ENCODE measurements at regions not wholly inside any gene's neighbourhood (a gene's known extent, or its start where the extent isn't known, plus 50 kb on each side); places are given as distances from the start of the nearest gene placed in this dataset.

DNA sequence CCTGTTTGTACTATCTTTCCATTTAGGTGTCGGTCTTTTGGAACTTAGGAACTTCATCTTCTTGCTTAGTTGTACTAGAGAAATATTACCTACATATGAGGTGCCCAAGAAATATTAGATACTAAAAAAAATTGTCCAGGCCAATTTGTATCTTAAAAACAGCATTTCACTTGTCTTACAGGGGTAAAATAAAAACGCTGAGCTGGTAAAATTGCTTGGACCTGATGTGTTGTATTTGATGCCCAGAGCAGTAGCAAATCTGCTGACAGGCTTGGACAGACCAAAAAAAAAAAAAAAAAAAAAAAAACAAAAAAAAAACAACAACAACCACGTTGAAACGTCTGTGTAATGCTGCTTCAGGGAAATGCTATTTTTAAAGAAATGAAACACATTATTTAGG, 150.4 kb upstream of the ARX start:
- no peak for DNase-seq
- intact Hi-C loops (cut with micrococcal nuclease): no loop called here
- Histone ChIP-seq H3K4me1 (no peaks in the 10 kb centered on the region), H3K36me3 (no peaks in the 10 kb centered on the region), H3K27ac (replicated peaks) (no peak overlapping the region), H3K27me3 (ENCODE audit: low read depth) (no peaks in the 10 kb centered on the region), H3K9me3 (replicated peaks) (no peaks in the 10 kb centered on the region), H3K4me3 (no peak overlapping the region)
- TF ChIP-seq, protein P1, sequence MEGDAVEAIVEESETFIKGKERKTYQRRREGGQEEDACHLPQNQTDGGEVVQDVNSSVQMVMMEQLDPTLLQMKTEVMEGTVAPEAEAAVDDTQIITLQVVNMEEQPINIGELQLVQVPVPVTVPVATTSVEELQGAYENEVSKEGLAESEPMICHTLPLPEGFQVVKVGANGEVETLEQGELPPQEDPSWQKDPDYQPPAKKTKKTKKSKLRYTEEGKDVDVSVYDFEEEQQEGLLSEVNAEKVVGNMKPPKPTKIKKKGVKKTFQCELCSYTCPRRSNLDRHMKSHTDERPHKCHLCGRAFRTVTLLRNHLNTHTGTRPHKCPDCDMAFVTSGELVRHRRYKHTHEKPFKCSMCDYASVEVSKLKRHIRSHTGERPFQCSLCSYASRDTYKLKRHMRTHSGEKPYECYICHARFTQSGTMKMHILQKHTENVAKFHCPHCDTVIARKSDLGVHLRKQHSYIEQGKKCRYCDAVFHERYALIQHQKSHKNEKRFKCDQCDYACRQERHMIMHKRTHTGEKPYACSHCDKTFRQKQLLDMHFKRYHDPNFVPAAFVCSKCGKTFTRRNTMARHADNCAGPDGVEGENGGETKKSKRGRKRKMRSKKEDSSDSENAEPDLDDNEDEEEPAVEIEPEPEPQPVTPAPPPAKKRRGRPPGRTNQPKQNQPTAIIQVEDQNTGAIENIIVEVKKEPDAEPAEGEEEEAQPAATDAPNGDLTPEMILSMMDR (IDR thresholded peaks at IDR 0.05; ENCODE audit: borderline replicate concordance): no peak

DNA sequence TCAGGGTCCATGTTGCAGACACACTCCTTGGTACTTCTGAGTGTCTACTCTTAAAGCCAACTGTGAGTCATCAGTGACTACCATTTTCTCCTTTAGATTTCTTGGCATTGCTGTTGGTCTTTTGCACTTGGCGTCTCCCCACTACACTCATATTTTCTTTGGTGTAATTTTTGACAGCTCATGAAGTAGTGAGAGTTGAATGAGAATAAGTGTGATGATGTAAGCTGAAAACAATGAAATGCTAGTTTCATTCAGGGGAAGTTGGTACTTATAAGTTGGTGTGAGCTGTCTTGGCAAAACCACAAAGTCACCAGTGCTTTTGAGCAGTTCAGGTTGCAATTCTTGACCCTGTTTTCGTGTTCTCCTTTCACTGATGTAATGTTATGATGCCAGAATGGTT, 142.9 kb upstream of the ARX start:
- Histone ChIP-seq H3K4me1 (no peaks in the 10 kb centered on the region), H3K4me3 (no peak overlapping the region), H3K27me3 (ENCODE audit: low read depth) (no peaks in the 10 kb centered on the region), H3K9me3 (replicated peaks) (no peaks in the 10 kb centered on the region), H3K27ac (replicated peaks) (no peak overlapping the region), H3K36me3 (no peaks in the 10 kb centered on the region)
- no peak for DNase-seq
- TF ChIP-seq, protein P1 (IDR thresholded peaks at IDR 0.05; ENCODE audit: borderline replicate concordance): no peak
- intact Hi-C loops (cut with micrococcal nuclease): no loop called here

DNA sequence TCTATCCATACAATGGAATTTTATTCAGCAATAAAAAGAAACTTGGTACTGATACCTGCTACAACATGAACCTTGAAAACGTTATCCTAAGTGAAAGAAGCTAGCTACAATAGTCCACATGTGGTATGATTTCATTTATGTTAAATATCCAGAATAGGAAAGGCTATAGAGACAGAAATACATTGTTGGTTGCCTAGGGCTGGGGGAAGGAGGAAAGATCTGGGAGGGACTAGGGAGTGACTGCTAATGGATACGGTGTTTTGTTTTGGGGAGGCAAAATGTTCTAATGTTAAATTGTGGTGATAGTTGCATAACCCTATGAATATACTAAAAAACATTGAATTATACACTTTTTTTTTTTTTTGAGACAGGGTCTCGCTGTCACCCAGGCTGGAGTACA, 141.1 kb upstream of the ARX start:
- Histone ChIP-seq H3K27ac (replicated peaks) (no peak overlapping the region), H3K4me1 (no peaks in the 10 kb centered on the region), H3K4me3 (no peak overlapping the region)

DNA sequence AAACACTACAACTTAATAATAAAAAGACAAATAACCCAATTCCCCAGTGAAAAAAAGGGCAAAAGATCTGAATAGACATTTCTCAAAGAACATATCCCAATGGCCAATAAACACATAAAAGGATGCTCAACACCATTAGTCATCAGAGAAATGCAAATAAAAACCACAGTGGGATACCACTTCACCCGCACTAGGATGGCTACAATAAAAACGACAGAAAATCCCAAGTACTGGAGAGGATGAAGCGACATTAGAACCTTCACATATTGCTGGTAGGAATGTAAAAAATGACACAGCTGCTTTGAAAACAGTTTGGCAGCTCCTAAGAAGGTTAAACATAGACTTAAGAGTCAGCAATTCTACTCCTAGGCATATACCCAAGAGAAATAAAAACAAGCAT, 140.6 kb upstream of the ARX start:
- Histone ChIP-seq H3K4me3 (no peak overlapping the region), H3K27me3 (ENCODE audit: low read depth) (no peaks in the 10 kb centered on the region), H3K36me3 (no peaks in the 10 kb centered on the region), H3K4me1 (no peaks in the 10 kb centered on the region), H3K27ac (replicated peaks) (no peak overlapping the region), H3K9me3 (replicated peaks) (no peaks in the 10 kb centered on the region)
- DNase-seq: no peak
- intact Hi-C loops (cut with micrococcal nuclease): no loop called here
- TF ChIP-seq, protein P1 (IDR thresholded peaks at IDR 0.05; ENCODE audit: borderline replicate concordance): no peak

More for the DNA sequence above, 141.1 kb upstream of the ARX start:
- TF ChIP-seq, protein P1 (IDR thresholded peaks at IDR 0.05; ENCODE audit: borderline replicate concordance): no peak
- intact Hi-C loops (cut with micrococcal nuclease): no loop called here
- no peaks in the 10 kb centered on the region for H3K36me3 ChIP-seq
- no peaks in the 10 kb centered on the region for H3K27me3 ChIP-seq (ENCODE audit: low read depth)
- DNase-seq: no peak
- H3K9me3 ChIP-seq (replicated peaks): no peaks in the 10 kb centered on the region

DNA sequence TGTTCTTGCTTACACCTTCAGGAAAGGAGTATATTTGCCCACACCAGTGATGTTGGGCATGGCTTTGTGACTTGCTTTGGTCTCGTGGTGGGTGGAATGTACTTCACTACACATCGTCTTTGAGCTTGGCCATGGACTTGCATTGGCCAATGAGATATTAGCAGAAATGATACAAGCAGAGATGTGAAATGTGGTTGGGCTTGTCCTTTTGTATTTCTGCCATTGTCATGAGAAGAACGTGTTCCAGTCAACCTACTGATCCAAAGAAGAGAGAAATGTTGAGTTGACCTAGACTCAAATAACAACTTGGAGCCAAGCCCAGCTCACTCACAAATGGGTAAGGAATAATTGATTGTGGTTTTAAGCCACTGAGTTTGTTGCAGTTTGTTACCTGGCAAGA, 138.4 kb upstream of the ARX start:
- Histone ChIP-seq H3K4me1 (no peaks in the 10 kb centered on the region), H3K4me3 (no peak overlapping the region), H3K36me3 (no peaks in the 10 kb centered on the region), H3K9me3 (replicated peaks) (no peaks in the 10 kb centered on the region), H3K27me3 (ENCODE audit: low read depth) (no peaks in the 10 kb centered on the region), H3K27ac (replicated peaks) (no peak overlapping the region)
- DNase-seq: no peak
- TF ChIP-seq, protein P1 (IDR thresholded peaks at IDR 0.05; ENCODE audit: borderline replicate concordance): no peak
- intact Hi-C loops (cut with micrococcal nuclease): no loop called here

DNA sequence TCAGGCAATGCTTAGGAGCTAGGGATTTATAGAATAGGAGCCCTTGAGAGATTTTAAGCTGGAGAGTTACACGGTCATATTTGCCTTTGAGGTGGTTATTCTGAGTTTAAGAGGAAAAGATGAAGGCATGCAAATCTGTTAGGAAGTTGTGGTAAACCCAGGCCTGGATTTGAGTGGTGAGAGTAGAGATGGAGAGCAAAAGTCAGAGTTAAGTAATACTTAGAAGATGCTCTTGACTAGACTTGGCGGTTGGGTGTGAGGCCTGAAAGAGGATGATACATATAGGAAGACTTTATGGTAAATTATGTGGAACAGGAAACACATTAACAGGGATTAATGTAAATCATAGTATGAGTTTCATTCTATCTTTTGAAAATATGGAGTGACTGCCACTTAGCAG, 136.0 kb upstream of the ARX start:
- TF ChIP-seq, protein P1 (IDR thresholded peaks at IDR 0.05; ENCODE audit: borderline replicate concordance): no peak
- no peaks in the 10 kb centered on the region for H3K9me3 ChIP-seq (replicated peaks)

More for the DNA sequence above, 136.0 kb upstream of the ARX start:
- no peaks in the 10 kb centered on the region for H3K4me1 ChIP-seq
- H3K27ac ChIP-seq (replicated peaks): no peak overlapping the region
- DNase-seq: no peak
- H3K4me3 ChIP-seq: no peak overlapping the region
- no peaks in the 10 kb centered on the region for H3K27me3 ChIP-seq (ENCODE audit: low read depth)
- intact Hi-C loops (cut with micrococcal nuclease): no loop called here
- no peaks in the 10 kb centered on the region for H3K36me3 ChIP-seq

All from left ventricle myocardium inferior (tissue), 1 donor.